ENCODE measurements at regions not wholly inside any gene's neighbourhood (a gene's known extent, or its start where the extent isn't known, plus 50 kb on each side); places are given as distances from the start of the nearest gene placed in this dataset.

GRCh38 chr12:18794000-18794399 is 56.1 kb downstream of the CAPZA3 start:
- no peak overlapping the region for H3K4me3 ChIP-seq (ENCODE audit: low read length)
- no peaks in the 10 kb centered on the region for H3K27me3 ChIP-seq (replicated peaks; ENCODE audit: insufficient read depth, low read length)
- H3K9me2 ChIP-seq (replicated peaks; ENCODE audit: insufficient read depth, low read length): no peaks in the 10 kb centered on the region
- H3K4me2 ChIP-seq (ENCODE audit: low read depth, low read length): no peak overlapping the region
- H4K20me1 ChIP-seq (ENCODE audit: insufficient read depth, low read length): no peaks in the 10 kb centered on the region
- H3K9me3 ChIP-seq (replicated peaks; ENCODE audit: insufficient read depth, low read length): no peaks in the 10 kb centered on the region
- H3K27ac ChIP-seq (ENCODE audit: low read length): no peak overlapping the region
- H3K79me2 ChIP-seq (ENCODE audit: low read length): no peaks in the 10 kb centered on the region
- H3K36me3 ChIP-seq (replicated peaks; ENCODE audit: insufficient read depth, low read length): no peaks in the 10 kb centered on the region
- no peaks in the 10 kb centered on the region for H3K4me1 ChIP-seq (ENCODE audit: low read length)
- H2AFZ ChIP-seq (ENCODE audit: low read length): no peak overlapping the region
- DNase-seq: no peak
- no peaks in the 10 kb centered on the region for H3F3A ChIP-seq (ENCODE audit: insufficient read depth, low read length)
- H3K9ac ChIP-seq (ENCODE audit: low read length): no peak overlapping the region
- TF ChIP-seq CTCF (IDR thresholded peaks at IDR 0.05; ENCODE audit: low read length) (no peak), EZH2phosphoT487 (IDR thresholded peaks at IDR 0.05; ENCODE audit: low read length) (no peak), EZH2 (optimal IDR thresholded peaks at IDR 0.05; ENCODE audit: low read depth, low read length) (no peak)

- Histone ChIP-seq H3K9me3 (replicated peaks; ENCODE audit: insufficient read depth, low read length) (no peaks in the 10 kb centered on the region), H3K27me3 (replicated peaks; ENCODE audit: insufficient read depth, low read length) (no peaks in the 10 kb centered on the region), H3K4me1 (ENCODE audit: low read length) (no peaks in the 10 kb centered on the region), H3K4me2 (ENCODE audit: low read depth, low read length) (no peak overlapping the region), H3K9ac (ENCODE audit: low read length) (no peak overlapping the region), H4K20me1 (ENCODE audit: insufficient read depth, low read length) (no peaks in the 10 kb centered on the region), H3K36me3 (replicated peaks; ENCODE audit: insufficient read depth, low read length) (no peaks in the 10 kb centered on the region), H3K9me2 (replicated peaks; ENCODE audit: insufficient read depth, low read length) (no peaks in the 10 kb centered on the region), H2AFZ (ENCODE audit: low read length) (no peak overlapping the region), H3K27ac (ENCODE audit: low read length) (no peak overlapping the region), H3K4me3 (ENCODE audit: low read length) (no peak overlapping the region), H3K79me2 (ENCODE audit: low read length) (no peaks in the 10 kb centered on the region), H3F3A (ENCODE audit: insufficient read depth, low read length) (no peaks in the 10 kb centered on the region)
- TF ChIP-seq CTCF (IDR thresholded peaks at IDR 0.05; ENCODE audit: low read length) (no peak), EZH2 (optimal IDR thresholded peaks at IDR 0.05; ENCODE audit: low read depth, low read length) (no peak), EZH2phosphoT487 (IDR thresholded peaks at IDR 0.05; ENCODE audit: low read length) (no peak)
- DNase-seq: no peak
Measured at GRCh38 chr12:18797604-18798003, 59.7 kb downstream of the CAPZA3 start.

- Histone ChIP-seq H3K4me3 (ENCODE audit: low read length) (no peak overlapping the region), H2AFZ (ENCODE audit: low read length) (no peak overlapping the region), H3K79me2 (ENCODE audit: low read length) (no peaks in the 10 kb centered on the region), H3K9me2 (replicated peaks; ENCODE audit: insufficient read depth, low read length) (no peaks in the 10 kb centered on the region), H3K9me3 (replicated peaks; ENCODE audit: insufficient read depth, low read length) (no peaks in the 10 kb centered on the region), H3K9ac (ENCODE audit: low read length) (no peak overlapping the region), H3K27me3 (replicated peaks; ENCODE audit: insufficient read depth, low read length) (no peaks in the 10 kb centered on the region), H3K36me3 (replicated peaks; ENCODE audit: insufficient read depth, low read length) (no peaks in the 10 kb centered on the region), H3F3A (ENCODE audit: insufficient read depth, low read length) (no peaks in the 10 kb centered on the region), H3K4me1 (ENCODE audit: low read length) (no peaks in the 10 kb centered on the region), H4K20me1 (ENCODE audit: insufficient read depth, low read length) (no peaks in the 10 kb centered on the region), H3K27ac (ENCODE audit: low read length) (no peak overlapping the region), H3K4me2 (ENCODE audit: low read depth, low read length) (no peak overlapping the region)
- TF ChIP-seq EZH2phosphoT487 (IDR thresholded peaks at IDR 0.05; ENCODE audit: low read length): no peak
- no peak for TF ChIP-seq EZH2 (optimal IDR thresholded peaks at IDR 0.05; ENCODE audit: low read depth, low read length)
- no peak for TF ChIP-seq CTCF (IDR thresholded peaks at IDR 0.05; ENCODE audit: low read length)
- no peak for DNase-seq
Measured at GRCh38 chr12:18798535-18799361, 60.8 kb downstream of the CAPZA3 start.
